Panc1 (cell line): ENCODE measurements at regions not wholly inside any gene's neighbourhood (a gene's known extent, or its start where the extent isn't known, plus 50 kb on each side); places are given as distances from the start of the nearest gene placed in this dataset.

Experiments used
- ATAC-seq: fragments of 200-7000 bp; cut with Tn5 transposase; 2 replicates; pipeline ENCODE4 v1.9.1; 2020; ENCODE audit warnings: mild to moderate bottlenecking, moderate library complexity
- BruUV-seq: library from RNA; stranded (reverse); fragments of 400-500 nt; replicated peaks from 2 replicates; lab custom pipeline; 2021; lab: Mats Ljungman, UMichigan
- CTCF ChIA-PET: fragments of 300-600 bp; sonication (Branson Sonifier 250); formaldehyde crosslinking; loops from one replicate; lab custom pipeline; 2022; ENCODE audit warnings: antibody characterized with exemption; lab: Charles Lee
- POLR2A ChIA-PET: fragments of 300-600 bp; sonication (Branson Sonifier 250); formaldehyde crosslinking; loops from one replicate; lab custom pipeline; 2022; ENCODE audit warnings: antibody characterized with exemption; lab: Charles Lee
- DNase-seq: peaks from one replicate; pipeline ENCODE4 v3.0.0-alpha.2; 2010; ENCODE audit warnings: low read depth, low spot score
- H3K27ac ChIP-seq: 2 replicates; pipeline ENCODE4 v1.5.1; 2011; ENCODE audit warnings: mild to moderate bottlenecking, low read length, inconsistent platforms
- H3K27me3 ChIP-seq: fragments of 200-500 bp; sonication (Bioruptor generic); 2 replicates; pipeline ENCODE4 v1.6.0; 2014; ENCODE audit warnings: low read length, inconsistent platforms; ENCODE audit not compliant: control insufficient read depth, insufficient read depth
- H3K36me3 ChIP-seq: fragments of 200-500 bp; sonication (Bioruptor generic); 2 replicates; pipeline ENCODE4 v1.5.1; 2014; ENCODE audit warnings: inconsistent platforms, mild to moderate bottlenecking, low read length, moderate library complexity; ENCODE audit not compliant: control insufficient read depth, insufficient read depth
- H3K4me1 ChIP-seq: 2 replicates; pipeline ENCODE4 v1.5.1; 2011; ENCODE audit warnings: inconsistent platforms, mild to moderate bottlenecking, low read length, moderate library complexity; ENCODE audit not compliant: control insufficient read depth, insufficient read depth
- H3K4me3 ChIP-seq, 2 experiments: 2 replicates each; pipeline ENCODE4 v1.5.1; 2011 to 2012; ENCODE audit warnings: low read depth in 2 of 2, low read length in 2 of 2, mild to moderate bottlenecking in 2 of 2, inconsistent platforms in 1 of 2, moderate library complexity in 1 of 2
- H3K9me3 ChIP-seq: fragments of 200-500 bp; sonication (Bioruptor generic); 2 replicates; pipeline ENCODE4 v1.5.1; 2014; ENCODE audit warnings: low read depth, mild to moderate bottlenecking, inconsistent platforms, low read length, moderate library complexity; ENCODE audit not compliant: control insufficient read depth, insufficient read depth
- POLR2AphosphoS5 ChIP-seq: IDR thresholded peaks from 2 replicates; pipeline ENCODE4 v1.6.1; 2012; ENCODE audit warnings: mild to moderate bottlenecking, low read depth, low read length, moderate library complexity
- SIN3A ChIP-seq: IDR thresholded peaks from 2 replicates; pipeline ENCODE4 v1.6.1; 2012; ENCODE audit warnings: low read depth, mild to moderate bottlenecking, low read length, moderate library complexity, borderline replicate concordance; ENCODE audit not compliant: insufficient read depth
- TCF7L2 ChIP-seq: IDR thresholded peaks from 2 replicates; pipeline ENCODE4 v1.6.1; 2011; ENCODE audit warnings: mild to moderate bottlenecking, low read depth, low read length, inconsistent platforms
- in situ Hi-C: cut with HindIII; loops from 2 replicates; pipeline ENCODE4 v1.10.0; 2016; ENCODE audit warnings: low sequenced_read_pairs, low pct_unique_long_range_greater_than_20kb
- intact Hi-C: fragments of 100-400 bp; cut with micrococcal nuclease; formaldehyde crosslinking; loops from one replicate; pipeline ENCODE4 v1.10.0; 2022; ENCODE audit not compliant: unreplicated experiment
- TF ChIP-seq, protein P1 (sequence below), 2 experiments: IDR thresholded peaks; 2 replicates each; pipeline ENCODE4 v1.6.1; 2011 to 2012; ENCODE audit warnings: low read depth in 2 of 2, control low read depth in 1 of 2, low read length in 1 of 2, mild to moderate bottlenecking in 1 of 2, moderate library complexity in 1 of 2; ENCODE audit not compliant: insufficient read depth in 1 of 2
- TF ChIP-seq, protein P2 (sequence below): fragments of 450-650 bp; IDR thresholded peaks from 2 replicates; pipeline ENCODE4 v1.5.1; 2017; ENCODE audit warnings: mild to moderate bottlenecking

- H3K9me3 ChIP-seq: no peaks in the 10 kb centered on the region
- ChIA-PET CTCF (no interaction called here), POLR2A (no interaction called here)
- no peak overlapping the region for H3K4me3 ChIP-seq
- no peaks in the 10 kb centered on the region for H3K36me3 ChIP-seq
- DNase-seq: no peak
- no TSS peak for BruUV-seq
- TF ChIP-seq TCF7L2 (no peak), POLR2AphosphoS5 (no peak), SIN3A (no peak)
- TF ChIP-seq, protein P1, sequence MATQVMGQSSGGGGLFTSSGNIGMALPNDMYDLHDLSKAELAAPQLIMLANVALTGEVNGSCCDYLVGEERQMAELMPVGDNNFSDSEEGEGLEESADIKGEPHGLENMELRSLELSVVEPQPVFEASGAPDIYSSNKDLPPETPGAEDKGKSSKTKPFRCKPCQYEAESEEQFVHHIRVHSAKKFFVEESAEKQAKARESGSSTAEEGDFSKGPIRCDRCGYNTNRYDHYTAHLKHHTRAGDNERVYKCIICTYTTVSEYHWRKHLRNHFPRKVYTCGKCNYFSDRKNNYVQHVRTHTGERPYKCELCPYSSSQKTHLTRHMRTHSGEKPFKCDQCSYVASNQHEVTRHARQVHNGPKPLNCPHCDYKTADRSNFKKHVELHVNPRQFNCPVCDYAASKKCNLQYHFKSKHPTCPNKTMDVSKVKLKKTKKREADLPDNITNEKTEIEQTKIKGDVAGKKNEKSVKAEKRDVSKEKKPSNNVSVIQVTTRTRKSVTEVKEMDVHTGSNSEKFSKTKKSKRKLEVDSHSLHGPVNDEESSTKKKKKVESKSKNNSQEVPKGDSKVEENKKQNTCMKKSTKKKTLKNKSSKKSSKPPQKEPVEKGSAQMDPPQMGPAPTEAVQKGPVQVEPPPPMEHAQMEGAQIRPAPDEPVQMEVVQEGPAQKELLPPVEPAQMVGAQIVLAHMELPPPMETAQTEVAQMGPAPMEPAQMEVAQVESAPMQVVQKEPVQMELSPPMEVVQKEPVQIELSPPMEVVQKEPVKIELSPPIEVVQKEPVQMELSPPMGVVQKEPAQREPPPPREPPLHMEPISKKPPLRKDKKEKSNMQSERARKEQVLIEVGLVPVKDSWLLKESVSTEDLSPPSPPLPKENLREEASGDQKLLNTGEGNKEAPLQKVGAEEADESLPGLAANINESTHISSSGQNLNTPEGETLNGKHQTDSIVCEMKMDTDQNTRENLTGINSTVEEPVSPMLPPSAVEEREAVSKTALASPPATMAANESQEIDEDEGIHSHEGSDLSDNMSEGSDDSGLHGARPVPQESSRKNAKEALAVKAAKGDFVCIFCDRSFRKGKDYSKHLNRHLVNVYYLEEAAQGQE (IDR thresholded peaks at IDR 0.05; ENCODE audit: insufficient read depth in 1 of 2, low read depth in 2 of 2, low read length in 1 of 2): no peak
- TF ChIP-seq, protein P2, sequence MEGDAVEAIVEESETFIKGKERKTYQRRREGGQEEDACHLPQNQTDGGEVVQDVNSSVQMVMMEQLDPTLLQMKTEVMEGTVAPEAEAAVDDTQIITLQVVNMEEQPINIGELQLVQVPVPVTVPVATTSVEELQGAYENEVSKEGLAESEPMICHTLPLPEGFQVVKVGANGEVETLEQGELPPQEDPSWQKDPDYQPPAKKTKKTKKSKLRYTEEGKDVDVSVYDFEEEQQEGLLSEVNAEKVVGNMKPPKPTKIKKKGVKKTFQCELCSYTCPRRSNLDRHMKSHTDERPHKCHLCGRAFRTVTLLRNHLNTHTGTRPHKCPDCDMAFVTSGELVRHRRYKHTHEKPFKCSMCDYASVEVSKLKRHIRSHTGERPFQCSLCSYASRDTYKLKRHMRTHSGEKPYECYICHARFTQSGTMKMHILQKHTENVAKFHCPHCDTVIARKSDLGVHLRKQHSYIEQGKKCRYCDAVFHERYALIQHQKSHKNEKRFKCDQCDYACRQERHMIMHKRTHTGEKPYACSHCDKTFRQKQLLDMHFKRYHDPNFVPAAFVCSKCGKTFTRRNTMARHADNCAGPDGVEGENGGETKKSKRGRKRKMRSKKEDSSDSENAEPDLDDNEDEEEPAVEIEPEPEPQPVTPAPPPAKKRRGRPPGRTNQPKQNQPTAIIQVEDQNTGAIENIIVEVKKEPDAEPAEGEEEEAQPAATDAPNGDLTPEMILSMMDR: no peak
- intact Hi-C loops (no loop called here), in situ Hi-C loops (no loop called here)
- no peak overlapping the region for H3K27ac ChIP-seq
- no peaks in the 10 kb centered on the region for H3K27me3 ChIP-seq
- H3K4me1 ChIP-seq: no peaks in the 10 kb centered on the region
- no peak for ATAC-seq
These were observed 138.3 kb downstream of the DIPK2A start for GRCh38 chr3:144109944-144110343.

GRCh38 chr3:144112036-144112435, 140.4 kb downstream of the DIPK2A start:
- Histone ChIP-seq H3K27ac (no peak overlapping the region), H3K27me3 (no peaks in the 10 kb centered on the region), H3K36me3 (no peaks in the 10 kb centered on the region), H3K9me3 (no peaks in the 10 kb centered on the region), H3K4me1 (no peaks in the 10 kb centered on the region), H3K4me3 (no peak overlapping the region)
- BruUV-seq: no TSS peak
- DNase-seq: no peak
- in situ Hi-C loops (no loop called here), intact Hi-C loops (no loop called here)
- TF ChIP-seq, protein P1 (IDR thresholded peaks at IDR 0.05; ENCODE audit: insufficient read depth in 1 of 2, low read depth in 2 of 2, low read length in 1 of 2): no peak
- TF ChIP-seq, protein P2: no peak
- TF ChIP-seq TCF7L2 (no peak), POLR2AphosphoS5 (no peak), SIN3A (no peak)
- CTCF ChIA-PET: no interaction called here
- POLR2A ChIA-PET: no interaction called here
- ATAC-seq: no peak
